K562 (cell line): ENCODE measurements at regions not wholly inside any gene's neighbourhood (a gene's known extent, or its start where the extent isn't known, plus 50 kb on each side); places are given as distances from the start of the nearest gene placed in this dataset.

ENCODE experiments used
- ATAC-seq: fragments of 200-7000 bp; cut with Tn5 transposase; 3 replicates; pipeline ENCODE4 v1.9.1; 2020; ENCODE audit warnings: moderate library complexity
- BruUV-seq: library from RNA; stranded (reverse); fragments of 400-500 nt; replicated peaks from 2 replicates; lab custom pipeline; 2021; lab: Mats Ljungman, UMichigan
- CTCF ChIA-PET: fragments of 300-600 bp; formaldehyde crosslinking; extraction: SDS; loops from one replicate; lab custom pipeline; 2021; ENCODE audit warnings: low intra/inter-chr PET ratio; lab: Yijun Ruan, JAX
- POLR2A ChIA-PET: fragments of 300-600, 350-650 bp; sonication (Branson Sonifier 250); formaldehyde crosslinking; extraction: SDS; loops from one replicate; lab custom pipeline; 2021; ENCODE audit warnings: antibody characterized with exemption, inconsistent platforms; lab: Yijun Ruan, JAX
- DNase-seq, 4 experiments: peaks; one replicate each; pipeline versions ENCODE4 v3.0.0 to v3.0.0-alpha.2; 2011 to 2018; ENCODE audit warnings: low spot score in 3 of 4, mixed read lengths in 3 of 4; ENCODE audit errors: extremely low read depth in 1 of 4
- FAIRE-seq: peaks from 2 replicates; lab custom pipeline; 2011; peaks lifted over from hg19 to GRCh38; lab: Jason Lieb, UNC
- H2AFZ ChIP-seq: 2 replicates; pipeline ENCODE4 v1.6.0; 2011; ENCODE audit warnings: low read depth, low read length, control low read depth, inconsistent platforms
- H3K27ac ChIP-seq: fragments of 200-600 bp; 3 replicates; pipeline ENCODE4 v1.8.0; 2011; ENCODE audit warnings: low read depth, mild to moderate bottlenecking, control low read depth, inconsistent platforms, low read length, moderate library complexity, mixed read lengths; ENCODE audit errors: extremely low read depth
- H3K27me3 ChIP-seq, 2 experiments: fragments of 300-600 bp in 1 of 2; 2 replicates in 1 of 2; 3 replicates in 1 of 2; pipeline versions ENCODE4 v1.6.0 to v1.8.0; 2011; ENCODE audit warnings: inconsistent platforms in 2 of 2, low read length in 2 of 2, mild to moderate bottlenecking in 1 of 2, mixed read lengths in 1 of 2, moderate library complexity in 1 of 2; ENCODE audit not compliant: control insufficient read depth in 2 of 2, insufficient read depth in 2 of 2
- H3K36me3 ChIP-seq: fragments of 300-600 bp; 3 replicates; pipeline ENCODE4 v1.8.0; 2011; ENCODE audit warnings: mild to moderate bottlenecking, low read length, inconsistent platforms; ENCODE audit not compliant: control insufficient read depth, insufficient read depth
- H3K4me1 ChIP-seq, 2 experiments: fragments of 200-600 bp in 1 of 2; replicated peaks in 1 of 2; 2 replicates in 1 of 2; 3 replicates in 1 of 2; pipeline versions ENCODE4 v1.5.1 to v1.8.0; 2011; ENCODE audit warnings: inconsistent platforms in 2 of 2, low read length in 2 of 2, mild to moderate bottlenecking in 1 of 2, mixed read lengths in 1 of 2, moderate library complexity in 1 of 2; ENCODE audit not compliant: control insufficient read depth in 2 of 2, insufficient read depth in 2 of 2
- H3K4me2 ChIP-seq: 2 replicates; pipeline ENCODE4 v1.6.1; 2011; ENCODE audit warnings: low read length, control low read depth, inconsistent platforms, mixed read lengths; ENCODE audit not compliant: insufficient read depth
- H3K4me3 ChIP-seq: fragments of 200-600 bp; sonication (generic), shearing (Covaris generic); 2 replicates; pipeline ENCODE4 v1.5.1; 2016; ENCODE audit warnings: control low read depth, inconsistent platforms
- H3K79me2 ChIP-seq: fragments of 200-600 bp; 3 replicates; pipeline ENCODE4 v1.8.0; 2011; ENCODE audit warnings: low read length, inconsistent platforms; ENCODE audit not compliant: control insufficient read depth, insufficient read depth
- H3K9ac ChIP-seq, 2 experiments: 2 replicates each; pipeline versions ENCODE4 v1.6.0 to v1.6.1; 2011; ENCODE audit warnings: low read depth in 2 of 2, low read length in 2 of 2, control low read depth in 1 of 2, inconsistent platforms in 1 of 2, mild to moderate bottlenecking in 1 of 2, mixed read lengths in 1 of 2; ENCODE audit not compliant: insufficient read depth in 1 of 2
- H3K9me1 ChIP-seq: one replicate; pipeline ENCODE4 v1.6.0; 2011; ENCODE audit warnings: inconsistent platforms, mild to moderate bottlenecking, low read length, moderate library complexity; ENCODE audit not compliant: control insufficient read depth, insufficient read depth
- H3K9me3 ChIP-seq: replicated peaks from 2 replicates; pipeline ENCODE4 v1.5.1; 2011; ENCODE audit warnings: low read depth, low read length, inconsistent platforms; ENCODE audit not compliant: control insufficient read depth, insufficient read depth
- H4K20me1 ChIP-seq: replicated peaks from 2 replicates; pipeline ENCODE4 v1.6.1; 2011; ENCODE audit warnings: low read length, inconsistent platforms, mixed read lengths; ENCODE audit not compliant: control insufficient read depth, insufficient read depth
- HDAC6 ChIP-seq: IDR thresholded peaks from 2 replicates; pipeline ENCODE4 v1.6.1; 2012; ENCODE audit warnings: low read depth, mild to moderate bottlenecking, control low read depth, inconsistent platforms, low read length, moderate library complexity
- MYBL2 ChIP-seq, 2 experiments: fragments of 450-650 bp in 1 of 2; sonication (generic) in 1 of 2; formaldehyde crosslinking in 1 of 2; IDR thresholded peaks; 2 replicates each; pipeline versions ENCODE4 v1.6.1 to v1.8.1; 2017 to 2022; ENCODE audit warnings: borderline replicate concordance in 1 of 2, inconsistent platforms in 1 of 2, low read depth in 1 of 2, mild to moderate bottlenecking in 1 of 2, missing genetic modification reagents in 1 of 2, moderate library complexity in 1 of 2
- NR0B1 ChIP-seq: fragments of 450-650 bp; IDR thresholded peaks from one replicate; pipeline ENCODE4 v1.6.1; 2018; ENCODE audit warnings: mild to moderate bottlenecking, moderate library complexity; ENCODE audit not compliant: partially characterized antibody
- PTTG1 ChIP-seq: fragments of 450-650 bp; IDR thresholded peaks from 2 replicates; pipeline ENCODE4 v1.6.1; 2016; ENCODE audit warnings: low read depth, mild to moderate bottlenecking, missing genetic modification characterization, missing compliant biosample characterization
- TGIF2 ChIP-seq: sonication (generic); formaldehyde crosslinking; IDR thresholded peaks from 2 replicates; pipeline ENCODE4 v1.8.1; 2022; ENCODE audit warnings: mild to moderate bottlenecking, missing genetic modification reagents, moderate library complexity
- ZBTB40 ChIP-seq, 2 experiments: fragments of 450-650 bp in 1 of 2; sonication (generic) in 1 of 2; formaldehyde crosslinking in 1 of 2; IDR thresholded peaks; 2 replicates each; pipeline versions ENCODE4 v1.7.1 to v1.9.0; 2016 to 2022; ENCODE audit warnings: inconsistent platforms in 1 of 2, mild to moderate bottlenecking in 1 of 2, missing genetic modification reagents in 1 of 2
- ZNF121 ChIP-seq: sonication (generic); formaldehyde crosslinking; conservative IDR thresholded peaks from 2 replicates; pipeline ENCODE4 v1.8.0; 2022; ENCODE audit warnings: missing genetic modification reagents
- WGBS: fragments of 100-300 bp; shearing (Covaris generic); methylation state at CpG from one replicate; pipeline ENCODE4 v1.1.6; 2016; ENCODE audit warnings: low coverage, mixed read lengths; ENCODE audit not compliant: insufficient coverage; ENCODE audit errors: missing lambda C conversion rate; 5-methylcytosine and 5-hydroxymethylcytosine counted together
- in situ Hi-C: fragments of 300-500 bp; cut with MboI; formaldehyde crosslinking; loops from 4 replicates; pipeline ENCODE4 v1.15.0; 2018; ENCODE audit warnings: inconsistent platforms, mixed read lengths
- intact Hi-C: fragments of 100-400 bp; cut with micrococcal nuclease; formaldehyde crosslinking; loops from 2 replicates; pipeline ENCODE4 v1.14.2; 2022
- TF ChIP-seq, protein P1 (sequence below): sonication (generic); formaldehyde crosslinking; IDR thresholded peaks from 2 replicates; pipeline ENCODE4 v1.8.1; 2023; ENCODE audit warnings: mild to moderate bottlenecking, missing genetic modification reagents

DNA sequence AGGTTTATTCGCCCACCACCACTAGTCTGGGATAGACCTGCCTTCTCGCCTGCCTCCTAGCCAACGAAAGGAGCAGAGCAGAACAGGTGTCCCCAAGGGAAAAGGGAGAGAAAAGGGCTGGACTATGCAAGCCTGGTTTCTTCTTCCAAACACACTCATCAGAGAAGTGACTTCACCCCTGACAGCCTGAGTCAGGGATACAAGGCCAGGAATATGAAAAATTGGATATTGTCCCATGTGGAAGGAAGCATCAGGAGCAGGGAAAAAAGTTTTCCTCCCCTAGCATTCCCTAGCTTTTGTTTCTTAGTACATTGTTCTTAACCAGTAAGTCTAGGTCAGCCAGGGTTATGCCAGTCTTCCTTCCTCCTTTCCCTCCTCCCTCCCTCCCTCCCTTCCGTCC lies 56.9 kb upstream of the TNRC6B start:
- DNase-seq (no peak), FAIRE-seq (no peak), ATAC-seq (no peak)
- H3K36me3 ChIP-seq = no peaks in the 10 kb centered on the region; the same call in 2 of the 3 replicates
- H3K4me3 ChIP-seq = no peak overlapping the region
- H3K27me3 ChIP-seq = no peaks in the 10 kb centered on the region
- no peaks in the 10 kb centered on the region for H3K79me2 ChIP-seq
- no peaks in the 10 kb centered on the region for H3K9me3 ChIP-seq
- H3K9ac ChIP-seq = no peak overlapping the region
- no peak overlapping the region for H3K27ac ChIP-seq
- WGBS = 70% methylated on average over 2 of the region's 4 CpGs
- no peaks in the 10 kb centered on the region for H4K20me1 ChIP-seq
- H2AFZ ChIP-seq = no peak overlapping the region
- intact Hi-C loops (no loop called here), in situ Hi-C loops (no loop called here)
- CTCF ChIA-PET = no interaction called here
- H3K4me1 ChIP-seq = peaks cover 0 to 16% of the 10 kb centered on the region in 2 experiments; a peak in 1 of 5 replicates
- H3K9me1 ChIP-seq = no peaks in the 10 kb centered on the region
- no TSS peak for BruUV-seq
- POLR2A ChIA-PET = interaction anchor here (0.5 kb wide), 1 partner anchor 9 kb away, joined by 3 read pairs; no protein-coding TSS in a partner anchor
- H3K4me2 ChIP-seq = no peak overlapping the region
- TF ChIP-seq HDAC6 (no peak), NR0B1 (no peak), ZBTB40 (IDR thresholded peaks at IDR 0.05) (no peak), ZBTB40 (CRISPR knock-in tag; IDR thresholded peaks at IDR 0.05) (no peak), ZNF121 (CRISPR knock-in tag) (no peak), MYBL2 (IDR thresholded peaks at IDR 0.05; ENCODE audit: low read depth) (no peak), MYBL2 (CRISPR knock-in tag; IDR thresholded peaks at IDR 0.05; ENCODE audit: borderline replicate concordance) (no peak), TGIF2 (CRISPR knock-in tag) (no peak), PTTG1 (tag) (no peak)
- TF ChIP-seq, protein P1, sequence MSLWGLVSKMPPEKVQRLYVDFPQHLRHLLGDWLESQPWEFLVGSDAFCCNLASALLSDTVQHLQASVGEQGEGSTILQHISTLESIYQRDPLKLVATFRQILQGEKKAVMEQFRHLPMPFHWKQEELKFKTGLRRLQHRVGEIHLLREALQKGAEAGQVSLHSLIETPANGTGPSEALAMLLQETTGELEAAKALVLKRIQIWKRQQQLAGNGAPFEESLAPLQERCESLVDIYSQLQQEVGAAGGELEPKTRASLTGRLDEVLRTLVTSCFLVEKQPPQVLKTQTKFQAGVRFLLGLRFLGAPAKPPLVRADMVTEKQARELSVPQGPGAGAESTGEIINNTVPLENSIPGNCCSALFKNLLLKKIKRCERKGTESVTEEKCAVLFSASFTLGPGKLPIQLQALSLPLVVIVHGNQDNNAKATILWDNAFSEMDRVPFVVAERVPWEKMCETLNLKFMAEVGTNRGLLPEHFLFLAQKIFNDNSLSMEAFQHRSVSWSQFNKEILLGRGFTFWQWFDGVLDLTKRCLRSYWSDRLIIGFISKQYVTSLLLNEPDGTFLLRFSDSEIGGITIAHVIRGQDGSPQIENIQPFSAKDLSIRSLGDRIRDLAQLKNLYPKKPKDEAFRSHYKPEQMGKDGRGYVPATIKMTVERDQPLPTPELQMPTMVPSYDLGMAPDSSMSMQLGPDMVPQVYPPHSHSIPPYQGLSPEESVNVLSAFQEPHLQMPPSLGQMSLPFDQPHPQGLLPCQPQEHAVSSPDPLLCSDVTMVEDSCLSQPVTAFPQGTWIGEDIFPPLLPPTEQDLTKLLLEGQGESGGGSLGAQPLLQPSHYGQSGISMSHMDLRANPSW (CRISPR knock-in tag) = no peak
